HFFc6 (cell line): ENCODE measurements at regions not wholly inside any gene's neighbourhood (a gene's known extent, or its start where the extent isn't known, plus 50 kb on each side); places are given as distances from the start of the nearest gene placed in this dataset.

Experiments used
- DNase-seq: peaks from one replicate; pipeline ENCODE4 v3.0.0-alpha.2; 2018
- H3K27ac Mint-ChIP-seq: 2 replicates; pipeline ENCODE4 v1.8.0; 2020; ENCODE audit warnings: mild to moderate bottlenecking, mixed read lengths
- H3K27me3 Mint-ChIP-seq: 2 replicates; pipeline ENCODE4 v1.8.0; 2021; ENCODE audit warnings: mild to moderate bottlenecking, moderate library complexity, mixed read lengths; ENCODE audit not compliant: insufficient read depth
- H3K36me3 Mint-ChIP-seq: 2 replicates; pipeline ENCODE4 v1.8.0; 2021; ENCODE audit warnings: low read depth, mixed read lengths
- H3K4me1 Mint-ChIP-seq: 2 replicates; pipeline ENCODE4 v1.8.0; 2020; ENCODE audit warnings: low read depth, mixed read lengths
- H3K4me3 Mint-ChIP-seq: 2 replicates; pipeline ENCODE4 v1.8.0; 2020; ENCODE audit warnings: mild to moderate bottlenecking, moderate library complexity, mixed read lengths
- H3K9me3 Mint-ChIP-seq: 2 replicates; pipeline ENCODE4 v1.8.0; 2020; ENCODE audit warnings: mild to moderate bottlenecking, mixed read lengths
- TF ChIP-seq, protein P1 (sequence below): fragments of 200-600 bp; sonication (generic); IDR thresholded peaks from 2 replicates; pipeline ENCODE4 v1.5.0; 2021; ENCODE audit warnings: antibody characterized with exemption, mild to moderate bottlenecking

DNA sequence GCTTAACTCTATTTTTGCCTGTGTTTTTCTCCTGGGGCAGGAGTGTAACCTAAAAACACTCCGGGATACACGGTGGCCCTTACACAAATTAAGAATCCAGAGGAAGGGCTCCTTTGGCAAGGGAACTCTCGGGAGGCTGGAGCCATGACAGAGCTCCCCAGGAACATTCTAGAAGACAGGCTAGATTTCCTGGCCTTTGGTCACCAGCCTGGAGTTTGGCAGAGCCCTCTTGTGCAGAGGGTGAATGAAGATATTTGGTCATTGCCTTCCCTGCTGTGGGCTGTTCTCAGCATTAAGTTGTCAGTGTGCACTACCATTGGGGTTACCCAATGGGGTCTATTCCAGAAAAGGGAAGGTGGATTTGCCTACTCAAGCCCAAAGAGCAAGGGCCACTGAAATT lies 53.8 kb upstream of the LNX1 start:
- no peaks in the 10 kb centered on the region; the same call in 1 of the 2 replicates for H3K27me3 Mint-ChIP-seq
- no peak overlapping the region for H3K27ac Mint-ChIP-seq
- DNase-seq: no peak

DNA sequence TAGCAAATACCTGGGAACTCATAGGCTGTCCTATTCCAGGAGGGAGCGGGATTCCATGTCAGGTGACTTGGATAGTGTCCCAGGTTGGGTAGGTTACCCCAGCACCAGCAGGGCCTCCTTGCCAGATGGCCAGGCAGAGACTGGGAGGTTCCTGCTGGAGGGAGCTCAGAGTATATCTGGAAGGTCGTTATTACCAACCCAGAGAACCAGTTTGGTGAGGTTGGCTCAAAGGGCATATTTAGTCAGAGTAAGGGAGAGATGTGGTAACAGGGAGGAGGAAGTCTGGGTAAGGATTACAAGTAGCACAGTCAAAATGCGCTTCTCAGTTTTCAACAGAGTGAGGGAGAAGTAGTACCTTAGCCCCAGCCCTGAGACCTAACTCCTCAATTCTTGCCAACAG lies 53.3 kb upstream of the LNX1 start:
- Mint-ChIP-seq H3K4me1 (no peaks in the 10 kb centered on the region), H3K4me3 (no peak overlapping the region), H3K36me3 (no peaks in the 10 kb centered on the region), H3K27ac (no peak overlapping the region), H3K9me3 (no peaks in the 10 kb centered on the region), H3K27me3 (no peaks in the 10 kb centered on the region; the same call in 1 of the 2 replicates)
- no peak for DNase-seq
- TF ChIP-seq, protein P1, sequence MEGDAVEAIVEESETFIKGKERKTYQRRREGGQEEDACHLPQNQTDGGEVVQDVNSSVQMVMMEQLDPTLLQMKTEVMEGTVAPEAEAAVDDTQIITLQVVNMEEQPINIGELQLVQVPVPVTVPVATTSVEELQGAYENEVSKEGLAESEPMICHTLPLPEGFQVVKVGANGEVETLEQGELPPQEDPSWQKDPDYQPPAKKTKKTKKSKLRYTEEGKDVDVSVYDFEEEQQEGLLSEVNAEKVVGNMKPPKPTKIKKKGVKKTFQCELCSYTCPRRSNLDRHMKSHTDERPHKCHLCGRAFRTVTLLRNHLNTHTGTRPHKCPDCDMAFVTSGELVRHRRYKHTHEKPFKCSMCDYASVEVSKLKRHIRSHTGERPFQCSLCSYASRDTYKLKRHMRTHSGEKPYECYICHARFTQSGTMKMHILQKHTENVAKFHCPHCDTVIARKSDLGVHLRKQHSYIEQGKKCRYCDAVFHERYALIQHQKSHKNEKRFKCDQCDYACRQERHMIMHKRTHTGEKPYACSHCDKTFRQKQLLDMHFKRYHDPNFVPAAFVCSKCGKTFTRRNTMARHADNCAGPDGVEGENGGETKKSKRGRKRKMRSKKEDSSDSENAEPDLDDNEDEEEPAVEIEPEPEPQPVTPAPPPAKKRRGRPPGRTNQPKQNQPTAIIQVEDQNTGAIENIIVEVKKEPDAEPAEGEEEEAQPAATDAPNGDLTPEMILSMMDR: no peak

More for the DNA sequence above, 53.8 kb upstream of the LNX1 start:
- H3K9me3 Mint-ChIP-seq: no peaks in the 10 kb centered on the region
- no peaks in the 10 kb centered on the region for H3K4me1 Mint-ChIP-seq
- H3K4me3 Mint-ChIP-seq: no peak overlapping the region
- H3K36me3 Mint-ChIP-seq: no peaks in the 10 kb centered on the region
- TF ChIP-seq, protein P1: no peak
